Left ventricle myocardium inferior (tissue), 1 donor: ENCODE measurements at regions not wholly inside any gene's neighbourhood (a gene's known extent, or its start where the extent isn't known, plus 50 kb on each side); places are given as distances from the start of the nearest gene placed in this dataset.
"Not testable (repeated sequence)": the region's sequence is repeated elsewhere in the genome, so short reads cannot be mapped to it uniquely, and the experiment has no call there.

Experiments
- DNase-seq: peaks from one replicate; pipeline ENCODE4 v3.0.0-alpha.2; 2020
- H3K27ac ChIP-seq: fragments of 200-600 bp; replicated peaks from 2 replicates; pipeline ENCODE4 v1.8.0; 2021
- H3K27me3 ChIP-seq: fragments of 200-600 bp; 2 replicates; pipeline ENCODE4 v1.8.0; 2021; ENCODE audit warnings: low read depth
- H3K36me3 ChIP-seq: fragments of 200-600 bp; 2 replicates; pipeline ENCODE4 v1.8.0; 2021
- H3K4me1 ChIP-seq: fragments of 200-600 bp; 2 replicates; pipeline ENCODE4 v1.8.0; 2021
- H3K4me3 ChIP-seq: fragments of 200-600 bp; 2 replicates; pipeline ENCODE4 v1.8.0; 2021; ENCODE audit warnings: mild to moderate bottlenecking, moderate library complexity
- H3K9me3 ChIP-seq: fragments of 200-600 bp; replicated peaks from 2 replicates; pipeline ENCODE4 v1.8.0; 2021
- intact Hi-C: fragments of 100-400 bp; cut with micrococcal nuclease; formaldehyde crosslinking; loops from one replicate; pipeline ENCODE4 v1.11.0; 2022
- TF ChIP-seq, protein P1 (sequence below): fragments of 200-600 bp; IDR thresholded peaks from 2 replicates; pipeline ENCODE4 v1.8.0; 2021; ENCODE audit warnings: antibody characterized with exemption, mild to moderate bottlenecking, borderline replicate concordance
- donor health status: DM: no; HTN: yes; CAD: no; lungs with severe emphysema.

DNA sequence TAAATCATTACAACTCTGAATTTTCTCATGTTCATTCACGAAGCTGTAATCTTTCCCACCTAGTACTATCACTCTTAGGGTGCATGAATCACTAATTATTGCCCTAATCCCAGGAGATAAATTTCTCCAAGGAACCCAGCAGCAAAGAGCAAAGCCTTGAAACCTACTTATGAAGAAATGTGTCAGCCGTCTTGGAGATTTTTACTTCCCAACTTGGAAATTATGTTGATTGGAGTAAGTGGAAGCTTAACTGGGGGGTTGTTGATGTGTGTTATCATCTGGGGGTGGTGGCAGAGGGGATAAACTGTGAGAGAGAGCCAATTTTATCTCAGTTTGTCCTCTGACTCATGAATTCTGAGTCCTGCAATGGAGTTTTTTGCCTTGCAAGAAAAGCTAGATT, 440.5 kb upstream of the WWC1 start:
- DNase-seq = no peak
- Histone ChIP-seq H3K4me3 (no peak overlapping the region), H3K27me3 (peaks cover 4% of the 10 kb centered on the region)

DNA sequence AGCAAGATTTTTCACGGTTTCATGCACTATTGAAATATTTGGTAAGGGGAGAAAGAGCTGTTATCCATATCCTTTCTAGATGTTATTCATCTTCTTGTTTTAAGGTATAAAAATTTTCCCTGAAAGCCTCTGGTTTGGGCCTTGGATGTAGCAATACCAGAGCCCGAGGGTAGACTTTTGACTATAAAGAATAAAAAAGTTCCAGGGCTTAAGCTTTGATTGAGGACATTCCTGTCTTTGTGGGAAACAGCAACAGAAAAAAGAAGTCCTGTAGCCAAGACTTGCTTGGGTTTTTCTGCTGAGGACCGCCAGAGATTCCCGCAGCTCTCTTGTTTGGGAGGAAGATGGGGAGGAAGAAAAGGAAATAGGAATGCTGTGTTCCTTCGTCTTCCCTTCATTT, 440.0 kb upstream of the WWC1 start:
- TF ChIP-seq, protein P1, sequence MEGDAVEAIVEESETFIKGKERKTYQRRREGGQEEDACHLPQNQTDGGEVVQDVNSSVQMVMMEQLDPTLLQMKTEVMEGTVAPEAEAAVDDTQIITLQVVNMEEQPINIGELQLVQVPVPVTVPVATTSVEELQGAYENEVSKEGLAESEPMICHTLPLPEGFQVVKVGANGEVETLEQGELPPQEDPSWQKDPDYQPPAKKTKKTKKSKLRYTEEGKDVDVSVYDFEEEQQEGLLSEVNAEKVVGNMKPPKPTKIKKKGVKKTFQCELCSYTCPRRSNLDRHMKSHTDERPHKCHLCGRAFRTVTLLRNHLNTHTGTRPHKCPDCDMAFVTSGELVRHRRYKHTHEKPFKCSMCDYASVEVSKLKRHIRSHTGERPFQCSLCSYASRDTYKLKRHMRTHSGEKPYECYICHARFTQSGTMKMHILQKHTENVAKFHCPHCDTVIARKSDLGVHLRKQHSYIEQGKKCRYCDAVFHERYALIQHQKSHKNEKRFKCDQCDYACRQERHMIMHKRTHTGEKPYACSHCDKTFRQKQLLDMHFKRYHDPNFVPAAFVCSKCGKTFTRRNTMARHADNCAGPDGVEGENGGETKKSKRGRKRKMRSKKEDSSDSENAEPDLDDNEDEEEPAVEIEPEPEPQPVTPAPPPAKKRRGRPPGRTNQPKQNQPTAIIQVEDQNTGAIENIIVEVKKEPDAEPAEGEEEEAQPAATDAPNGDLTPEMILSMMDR = no peak
- DNase-seq = no peak
- no peak overlapping the region for H3K27ac ChIP-seq
- no peaks in the 10 kb centered on the region for H3K36me3 ChIP-seq
- no peaks in the 10 kb centered on the region for H3K4me1 ChIP-seq
- no peaks in the 10 kb centered on the region for H3K9me3 ChIP-seq
- no peak overlapping the region for H3K4me3 ChIP-seq
- H3K27me3 ChIP-seq = peaks cover 4% of the 10 kb centered on the region
- intact Hi-C loops = no loop called here

More for the DNA sequence above, 440.5 kb upstream of the WWC1 start:
- H3K36me3 ChIP-seq = no peaks in the 10 kb centered on the region
- TF ChIP-seq, protein P1 = no peak
- no peaks in the 10 kb centered on the region for H3K9me3 ChIP-seq
- H3K27ac ChIP-seq = no peak overlapping the region
- intact Hi-C loops = no loop called here
- no peaks in the 10 kb centered on the region for H3K4me1 ChIP-seq

DNA sequence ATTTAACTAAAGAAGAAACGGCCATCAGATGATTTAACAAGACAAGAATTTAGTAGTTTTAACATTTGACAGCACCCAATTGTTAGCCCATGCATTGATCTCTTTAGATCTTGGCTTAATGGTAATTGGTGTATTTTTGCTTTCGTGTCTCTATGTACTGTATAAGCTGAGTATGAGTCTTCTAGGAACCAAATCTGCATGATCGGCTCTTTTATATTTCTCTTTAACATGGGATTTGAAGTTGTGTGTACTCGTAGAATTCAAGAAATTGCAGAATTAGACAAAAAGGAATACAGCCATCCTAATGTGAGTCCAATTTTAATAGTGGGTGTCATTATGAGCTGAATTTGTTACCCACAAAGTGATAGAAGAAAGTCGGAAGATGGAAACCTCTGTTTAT, 438.9 kb upstream of the WWC1 start:
- TF ChIP-seq, protein P1 = no peak
- intact Hi-C loops = no loop called here
- H3K4me3 ChIP-seq = no peak overlapping the region
- no peaks in the 10 kb centered on the region for H3K4me1 ChIP-seq
- peaks cover 4% of the 10 kb centered on the region for H3K27me3 ChIP-seq
- no peaks in the 10 kb centered on the region for H3K36me3 ChIP-seq
- DNase-seq = no peak
- H3K9me3 ChIP-seq = no peaks in the 10 kb centered on the region
- H3K27ac ChIP-seq = no peak overlapping the region

DNA sequence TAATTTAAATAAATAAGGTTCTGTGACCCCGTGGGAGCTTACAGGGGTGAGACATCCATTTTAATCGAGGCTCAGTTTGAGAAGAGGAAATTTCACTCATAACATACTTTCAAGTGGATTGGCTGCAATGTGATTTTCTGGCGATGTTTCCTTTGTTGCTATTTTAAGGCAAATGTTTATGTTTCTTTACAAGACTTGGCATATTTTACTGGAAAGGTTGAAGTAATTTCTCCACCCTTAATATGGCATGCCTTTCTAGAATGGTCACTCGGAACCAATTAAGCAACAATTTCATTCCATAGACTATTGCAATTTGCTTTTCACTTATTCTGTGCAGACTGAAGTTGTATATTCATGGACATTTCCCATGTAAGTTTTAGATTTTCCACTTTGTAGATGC, 438.0 kb upstream of the WWC1 start:
- Histone ChIP-seq H3K9me3 (no peaks in the 10 kb centered on the region), H3K36me3 (no peaks in the 10 kb centered on the region), H3K4me3 (no peak overlapping the region), H3K27me3 (peaks cover 4% of the 10 kb centered on the region), H3K4me1 (no peaks in the 10 kb centered on the region), H3K27ac (no peak overlapping the region)
- no peak for DNase-seq
- TF ChIP-seq, protein P1 = no peak
- intact Hi-C loops = no loop called here

DNA sequence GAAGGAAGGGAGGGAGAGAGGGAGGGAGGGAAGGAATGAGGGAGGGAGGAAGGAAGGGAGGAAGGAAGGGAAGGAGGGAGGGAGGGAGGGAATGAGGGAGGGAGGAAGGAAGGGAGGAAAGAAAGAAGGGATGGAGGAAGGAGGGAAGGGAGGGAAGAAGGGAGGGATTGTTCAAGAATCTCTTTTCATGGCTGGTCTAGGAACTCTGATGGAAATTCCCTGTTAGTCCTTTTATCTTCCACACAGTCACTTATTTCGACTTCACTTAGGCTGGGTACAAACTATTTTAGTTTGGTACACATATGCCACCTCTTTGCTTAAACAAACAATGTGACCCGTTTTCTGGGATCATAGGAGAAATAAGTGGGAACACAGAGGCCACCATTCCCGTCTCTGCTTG, 435.6 kb upstream of the WWC1 start:
- Histone ChIP-seq H3K4me1 (no peaks in the 10 kb centered on the region), H3K9me3 (no peaks in the 10 kb centered on the region), H3K36me3 (no peaks in the 10 kb centered on the region), H3K27me3 (peaks cover 4% of the 10 kb centered on the region), H3K4me3 (no peak overlapping the region), H3K27ac (no peak overlapping the region)
- no peak for DNase-seq
- intact Hi-C loops = no loop called here
- TF ChIP-seq, protein P1 = no peak

DNA sequence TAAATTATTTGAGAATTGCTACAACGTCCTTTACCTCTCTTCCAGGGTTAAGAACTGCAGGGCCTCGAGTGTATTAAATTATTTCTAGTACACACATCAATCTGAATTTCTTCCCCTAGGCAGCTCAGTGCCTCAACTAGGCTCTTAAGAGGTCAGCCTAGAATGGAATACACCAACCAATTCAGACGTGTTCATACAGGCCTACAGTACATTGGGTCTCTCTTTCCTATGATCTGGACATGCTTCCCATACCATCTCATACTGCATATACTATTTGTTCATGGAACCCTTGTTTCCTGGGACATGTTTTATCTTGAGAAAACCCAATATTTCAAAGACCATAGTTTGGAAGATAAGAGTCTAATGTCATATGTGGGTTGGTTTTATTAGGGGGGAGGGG, 434.1 kb upstream of the WWC1 start:
- intact Hi-C loops = no loop called here
- H3K4me1 ChIP-seq = peaks cover 12% of the 10 kb centered on the region
- TF ChIP-seq, protein P1 = no peak

DNA sequence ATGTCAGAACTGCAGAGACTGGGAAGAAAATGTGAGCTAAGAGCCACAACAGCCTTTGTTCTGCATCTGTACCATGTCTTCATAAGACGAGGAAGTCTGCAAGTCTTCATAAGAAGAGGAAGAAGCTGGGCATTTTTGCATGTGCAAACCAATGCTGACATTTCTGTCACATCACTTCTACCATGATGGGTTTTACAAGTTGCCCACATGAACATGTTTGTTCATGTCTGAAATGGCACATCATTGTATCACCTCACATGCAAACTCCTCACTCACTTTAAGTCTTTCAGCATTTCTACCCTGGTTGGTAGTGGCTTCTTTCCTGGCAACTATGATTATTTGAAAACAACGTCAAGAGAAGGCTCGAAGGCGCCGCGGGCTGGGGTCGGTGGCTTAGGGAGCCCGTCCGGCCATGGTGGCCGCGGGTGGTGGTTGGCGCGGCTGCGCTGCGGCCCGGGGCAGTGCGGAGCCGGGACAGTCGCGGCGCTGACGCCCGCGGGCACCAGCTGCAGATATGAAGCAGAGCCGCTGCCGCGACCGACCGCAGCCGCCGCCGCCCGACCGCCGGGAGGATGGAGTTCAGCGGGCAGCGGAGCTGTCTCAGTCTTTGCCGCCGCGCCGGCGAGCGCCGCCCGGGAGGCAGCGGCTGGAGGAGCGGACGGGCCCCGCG, 433.1 kb upstream of the WWC1 start:
- H3K9me3 ChIP-seq, H3K27me3 ChIP-seq, H3K36me3 ChIP-seq, DNase-seq, intact Hi-C loops, H3K27ac ChIP-seq, H3K4me3 ChIP-seq: not testable (repeated sequence)
- H3K4me1 ChIP-seq = peaks cover 12% of the 10 kb centered on the region

More for the DNA sequence above, 434.1 kb upstream of the WWC1 start:
- no peaks in the 10 kb centered on the region for H3K36me3 ChIP-seq
- H3K4me3 ChIP-seq = no peak overlapping the region
- no peak for DNase-seq
- H3K27ac ChIP-seq = no peak overlapping the region
- H3K9me3 ChIP-seq = no peaks in the 10 kb centered on the region
- peaks cover 4% of the 10 kb centered on the region for H3K27me3 ChIP-seq
